Mesenchymal stem cell (in vitro differentiated cells and primary cell): ENCODE measurements at regions not wholly inside any gene's neighbourhood (a gene's known extent, or its start where the extent isn't known, plus 50 kb on each side); places are given as distances from the start of the nearest gene placed in this dataset.

Experiments used
- DNase-seq: peaks from one replicate; pipeline ENCODE4 v3.0.0-alpha.2; 2013
- H2AFZ ChIP-seq: one replicate; pipeline ENCODE4 v1.6.1; 2013; ENCODE audit warnings: low read depth, mild to moderate bottlenecking, control low read depth, inconsistent platforms, low read length, moderate library complexity
- H2AK5ac ChIP-seq: 2 replicates; pipeline ENCODE4 v1.6.1; 2013; ENCODE audit warnings: low read length, moderate library complexity, mild to moderate bottlenecking, inconsistent platforms; ENCODE audit not compliant: severe bottlenecking
- H2BK120ac ChIP-seq: one replicate; pipeline ENCODE4 v1.6.1; 2013; ENCODE audit warnings: low read depth, mild to moderate bottlenecking, inconsistent platforms, low read length, moderate library complexity
- H2BK12ac ChIP-seq, 2 experiments: one replicate each; pipeline ENCODE4 v1.6.1; 2013; ENCODE audit warnings: inconsistent platforms in 2 of 2, low read length in 2 of 2, mild to moderate bottlenecking in 2 of 2, moderate library complexity in 2 of 2, control low read depth in 1 of 2
- H2BK15ac ChIP-seq: one replicate; pipeline ENCODE4 v1.6.1; 2013; ENCODE audit warnings: mild to moderate bottlenecking, low read depth, inconsistent platforms; ENCODE audit not compliant: poor library complexity, severe bottlenecking
- H2BK5ac ChIP-seq: 2 replicates; pipeline ENCODE4 v1.6.1; 2013; ENCODE audit warnings: low read depth, mild to moderate bottlenecking, low read length, control low read depth, inconsistent platforms; ENCODE audit not compliant: poor library complexity, severe bottlenecking
- H3K14ac ChIP-seq, 2 experiments: one replicate each; pipeline ENCODE4 v1.6.1; 2013; ENCODE audit warnings: inconsistent platforms in 2 of 2, low read length in 2 of 2, control low read depth in 1 of 2, mild to moderate bottlenecking in 1 of 2, moderate library complexity in 1 of 2
- H3K18ac ChIP-seq, 2 experiments: one replicate each; pipeline ENCODE4 v1.6.1; 2013; ENCODE audit warnings: inconsistent platforms in 2 of 2, low read length in 2 of 2, control low read depth in 1 of 2, low read depth in 1 of 2, mild to moderate bottlenecking in 1 of 2
- H3K23ac ChIP-seq, 2 experiments: one replicate each; pipeline ENCODE4 v1.6.1; 2013; ENCODE audit warnings: inconsistent platforms in 2 of 2, low read length in 2 of 2, mild to moderate bottlenecking in 2 of 2, moderate library complexity in 2 of 2, control low read depth in 1 of 2
- H3K27ac ChIP-seq: 2 replicates; pipeline ENCODE4 v1.5.1; 2013; ENCODE audit warnings: mild to moderate bottlenecking, moderate library complexity, low read length, control low read depth, inconsistent platforms; ENCODE audit not compliant: poor library complexity, severe bottlenecking
- H3K27me3 ChIP-seq, 2 experiments: 2 replicates each; pipeline versions ENCODE4 v1.6.1 to v1.7.0; 2013; ENCODE audit warnings: low read length in 2 of 2, mild to moderate bottlenecking in 2 of 2, moderate library complexity in 2 of 2, control low read depth in 1 of 2, inconsistent platforms in 1 of 2; ENCODE audit not compliant: control insufficient read depth in 1 of 2, insufficient read depth in 1 of 2
- H3K36me3 ChIP-seq, 2 experiments: 2 replicates each; pipeline versions ENCODE4 v1.6.1 to v1.7.0; 2013; ENCODE audit warnings: low read length in 2 of 2, control low read depth in 1 of 2, inconsistent platforms in 1 of 2, low read depth in 1 of 2, mild to moderate bottlenecking in 1 of 2; ENCODE audit not compliant: insufficient read depth in 2 of 2, control insufficient read depth in 1 of 2
- H3K4ac ChIP-seq, 2 experiments: one replicate each; pipeline ENCODE4 v1.6.1; 2013; ENCODE audit warnings: inconsistent platforms in 2 of 2, low read length in 2 of 2, mild to moderate bottlenecking in 2 of 2, moderate library complexity in 2 of 2, control low read depth in 1 of 2, low read depth in 1 of 2
- H3K4me1 ChIP-seq: 2 replicates; pipeline ENCODE4 v1.6.1; 2013; ENCODE audit warnings: low read depth, low read length, control low read depth; ENCODE audit not compliant: control insufficient read depth, insufficient read depth
- H3K4me2 ChIP-seq: 2 replicates; pipeline ENCODE4 v1.6.1; 2013; ENCODE audit warnings: low read length, mild to moderate bottlenecking, inconsistent platforms; ENCODE audit not compliant: poor library complexity, severe bottlenecking
- H3K4me3 ChIP-seq, 2 experiments: 2 replicates each; pipeline versions ENCODE4 v1.5.1 to v1.7.0; 2013; ENCODE audit warnings: low read length in 2 of 2, mild to moderate bottlenecking in 2 of 2, control low read depth in 1 of 2, low read depth in 1 of 2; ENCODE audit not compliant: insufficient read depth in 1 of 2
- H3K79me1 ChIP-seq: replicated peaks from 2 replicates; pipeline ENCODE4 v1.6.1; 2013; ENCODE audit warnings: mild to moderate bottlenecking, control low read depth, low read length, inconsistent platforms; ENCODE audit not compliant: poor library complexity, severe bottlenecking
- H3K9ac ChIP-seq: 2 replicates; pipeline ENCODE4 v1.7.0; 2013; ENCODE audit warnings: mild to moderate bottlenecking, low read length, moderate library complexity
- H3K9me3 ChIP-seq: 2 replicates; pipeline ENCODE4 v1.7.0; 2013; ENCODE audit warnings: mild to moderate bottlenecking, low read length; ENCODE audit not compliant: control insufficient read depth
- H4K8ac ChIP-seq: one replicate; pipeline ENCODE4 v1.6.1; 2013; ENCODE audit warnings: inconsistent platforms, mild to moderate bottlenecking, low read length, moderate library complexity
- H4K91ac ChIP-seq: one replicate; pipeline ENCODE4 v1.6.1; 2013; ENCODE audit warnings: mild to moderate bottlenecking, low read length, inconsistent platforms
- WGBS: methylation state at CpG from one replicate; pipeline ENCODE4 v1.1.7; 2013; ENCODE audit warnings: mixed read lengths; 5-methylcytosine and 5-hydroxymethylcytosine counted together

DNA sequence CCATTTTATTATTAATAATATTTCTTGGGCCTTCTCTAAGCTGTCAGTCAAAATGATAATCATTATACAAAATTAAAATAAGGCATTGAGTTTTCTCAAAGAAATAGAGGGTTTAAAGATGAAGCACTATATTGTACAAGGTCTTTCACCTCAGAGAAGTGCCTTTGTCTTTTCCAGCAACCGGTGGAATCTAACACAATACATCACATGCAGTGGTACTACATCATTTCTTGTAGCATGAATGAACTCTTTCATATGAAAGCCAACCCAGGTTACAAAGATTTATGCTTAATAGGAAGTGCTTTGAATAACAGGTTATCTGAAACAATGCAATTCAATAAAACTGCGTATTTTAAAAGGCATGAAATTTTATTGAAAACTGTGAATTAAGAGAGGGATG, 1620.8 kb downstream of the PCDH9 start:
- H3K36me3 ChIP-seq, result no peaks in the 10 kb centered on the region
- no peak overlapping the region for H2BK5ac ChIP-seq
- no peaks in the 10 kb centered on the region for H3K9me3 ChIP-seq
- no peak overlapping the region for H2BK12ac ChIP-seq
- no peak overlapping the region for H3K4me3 ChIP-seq
- no peak overlapping the region for H3K23ac ChIP-seq
- H3K27me3 ChIP-seq, result no peaks in the 10 kb centered on the region
- no peak overlapping the region for H4K91ac ChIP-seq
- no peaks in the 10 kb centered on the region for H3K4me1 ChIP-seq
- WGBS, result 67% methylated on average over 1 of the region's 2 CpGs
- H3K27ac ChIP-seq, result no peak overlapping the region
- no peak overlapping the region for H3K14ac ChIP-seq
- no peak overlapping the region for H2BK120ac ChIP-seq
- no peak overlapping the region for H3K4me2 ChIP-seq
- no peak overlapping the region for H2AK5ac ChIP-seq
- no peak overlapping the region for H3K18ac ChIP-seq
- no peak overlapping the region for H3K4ac ChIP-seq
- no peak overlapping the region for H4K8ac ChIP-seq
- no peak overlapping the region for H3K9ac ChIP-seq
- H3K79me1 ChIP-seq, result no peaks in the 10 kb centered on the region
- no peak overlapping the region for H2BK15ac ChIP-seq
- H2AFZ ChIP-seq, result no peak overlapping the region
- DNase-seq, result no peak

DNA sequence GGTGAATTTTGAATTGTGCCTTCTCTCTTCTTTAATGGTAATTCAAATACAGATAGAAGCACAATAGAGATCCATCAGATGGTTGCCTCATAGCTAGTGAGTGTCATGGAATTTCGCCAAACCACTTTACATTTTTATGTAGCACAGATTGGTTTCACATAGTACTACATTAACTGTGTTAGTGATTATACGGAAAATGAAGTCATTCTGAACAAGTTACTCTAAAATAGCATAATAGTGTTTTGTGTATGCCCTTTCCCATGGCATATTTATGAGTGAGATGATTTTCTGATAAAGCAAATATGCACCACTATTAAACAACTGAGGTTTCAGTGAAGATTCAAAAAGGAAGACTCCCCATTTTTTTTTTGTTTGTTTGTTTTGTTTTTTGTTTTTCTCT, 1623.5 kb downstream of the PCDH9 start:
- Histone ChIP-seq H3K4me2 (no peak overlapping the region), H4K91ac (no peak overlapping the region), H2BK120ac (no peak overlapping the region), H2BK15ac (no peak overlapping the region), H3K36me3 (no peaks in the 10 kb centered on the region), H3K18ac (no peak overlapping the region), H3K4me3 (no peak overlapping the region), H3K23ac (no peak overlapping the region), H3K9me3 (no peaks in the 10 kb centered on the region), H2AK5ac (no peak overlapping the region), H3K27me3 (no peaks in the 10 kb centered on the region), H3K14ac (no peak overlapping the region), H2BK5ac (no peak overlapping the region), H3K79me1 (no peaks in the 10 kb centered on the region), H2AFZ (no peak overlapping the region), H3K4me1 (no peaks in the 10 kb centered on the region), H2BK12ac (no peak overlapping the region), H3K27ac (no peak overlapping the region), H4K8ac (no peak overlapping the region), H3K9ac (no peak overlapping the region), H3K4ac (no peak overlapping the region)
- DNase-seq, result peak; percentile 47
- 86% methylated on average over 1 of the region's 2 CpGs for WGBS

DNA sequence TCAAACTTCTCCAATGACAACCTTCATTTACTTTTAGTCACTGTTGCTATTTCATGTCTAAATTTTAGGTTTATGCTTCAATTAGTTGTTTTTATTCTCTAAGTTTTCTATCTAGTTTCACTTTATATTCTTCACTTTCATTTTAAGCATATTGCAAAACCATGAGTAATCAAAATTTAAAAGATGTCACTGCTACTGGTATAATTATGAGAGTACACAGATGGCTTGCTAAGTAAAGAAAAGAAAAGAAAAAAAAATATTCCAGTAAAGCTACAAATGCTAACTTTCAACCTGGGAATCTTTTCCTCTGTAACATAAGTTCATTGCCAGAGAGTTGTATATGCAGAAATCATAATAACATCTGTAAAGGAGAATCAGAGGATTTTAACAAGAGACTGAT, 1624.7 kb downstream of the PCDH9 start:
- no peak overlapping the region for H4K91ac ChIP-seq
- no peak overlapping the region for H3K9ac ChIP-seq
- H3K18ac ChIP-seq, result no peak overlapping the region
- H3K79me1 ChIP-seq, result no peaks in the 10 kb centered on the region
- H3K36me3 ChIP-seq, result no peaks in the 10 kb centered on the region
- H3K4me1 ChIP-seq, result no peaks in the 10 kb centered on the region
- no peak overlapping the region for H2BK12ac ChIP-seq
- no peak overlapping the region for H3K4me2 ChIP-seq
- no peak overlapping the region for H3K14ac ChIP-seq
- H3K23ac ChIP-seq, result no peak overlapping the region
- H3K27me3 ChIP-seq, result no peaks in the 10 kb centered on the region
- DNase-seq, result peak; percentile 26
- H2BK5ac ChIP-seq, result no peak overlapping the region
- H2AFZ ChIP-seq, result no peak overlapping the region
- H3K4ac ChIP-seq, result no peak overlapping the region
- no peak overlapping the region for H2BK15ac ChIP-seq
- H3K27ac ChIP-seq, result no peak overlapping the region
- H3K4me3 ChIP-seq, result no peak overlapping the region
- H2BK120ac ChIP-seq, result no peak overlapping the region
- no peak overlapping the region for H2AK5ac ChIP-seq
- H3K9me3 ChIP-seq, result no peaks in the 10 kb centered on the region
- H4K8ac ChIP-seq, result no peak overlapping the region

DNA sequence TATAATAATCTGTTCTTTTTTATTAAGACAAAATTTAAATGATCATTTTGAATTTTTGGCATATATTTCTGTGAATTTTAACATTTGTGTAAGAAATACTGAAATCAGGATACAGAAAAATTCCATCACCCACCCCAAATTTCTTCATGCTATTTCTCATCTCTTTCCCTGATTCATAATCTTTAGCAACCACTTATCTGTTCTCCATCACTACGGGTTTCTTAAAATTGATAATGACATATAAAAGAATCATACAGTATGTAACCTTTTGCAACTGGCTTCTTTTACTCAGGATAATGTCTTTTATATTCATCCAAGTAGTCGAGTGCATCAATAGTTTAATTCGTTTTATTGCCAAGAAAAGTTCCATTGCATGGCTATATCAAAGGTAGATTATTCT, 1627.0 kb downstream of the PCDH9 start:
- H3K23ac ChIP-seq, result no peak overlapping the region
- H3K36me3 ChIP-seq, result no peaks in the 10 kb centered on the region
- no peaks in the 10 kb centered on the region for H3K27me3 ChIP-seq
- H3K4me2 ChIP-seq, result no peak overlapping the region
- no peak overlapping the region for H2BK12ac ChIP-seq
- WGBS, result no CpG with 5 or more reads among the region's 3 CpGs
- H3K9me3 ChIP-seq, result no peaks in the 10 kb centered on the region
- H3K14ac ChIP-seq, result no peak overlapping the region
- H4K8ac ChIP-seq, result no peak overlapping the region
- H3K9ac ChIP-seq, result no peak overlapping the region
- no peak overlapping the region for H3K4ac ChIP-seq
- no peaks in the 10 kb centered on the region for H3K79me1 ChIP-seq
- H3K27ac ChIP-seq, result no peak overlapping the region
- H2AFZ ChIP-seq, result no peak overlapping the region
- H3K4me3 ChIP-seq, result no peak overlapping the region
- H2BK120ac ChIP-seq, result no peak overlapping the region
- H4K91ac ChIP-seq, result no peak overlapping the region
- H3K4me1 ChIP-seq, result no peaks in the 10 kb centered on the region
- no peak overlapping the region for H2BK15ac ChIP-seq
- no peak overlapping the region for H3K18ac ChIP-seq
- no peak overlapping the region for H2AK5ac ChIP-seq
- H2BK5ac ChIP-seq, result no peak overlapping the region
- DNase-seq, result no peak
